GM10266 (cell line): ENCODE measurements at regions not wholly inside any gene's neighbourhood (a gene's known extent, or its start where the extent isn't known, plus 50 kb on each side); places are given as distances from the start of the nearest gene placed in this dataset.

Source experiments
- DNase-seq: peaks from one replicate; pipeline ENCODE4 v3.0.0; 2012; ENCODE audit errors: extremely low spot score
- TF ChIP-seq, protein P1 (sequence below): IDR thresholded peaks from 2 replicates; pipeline ENCODE4 v1.5.1; 2012; ENCODE audit warnings: mild to moderate bottlenecking, low read depth; ENCODE audit not compliant: control insufficient read depth, insufficient read depth; ENCODE audit errors: missing control alignments

DNA sequence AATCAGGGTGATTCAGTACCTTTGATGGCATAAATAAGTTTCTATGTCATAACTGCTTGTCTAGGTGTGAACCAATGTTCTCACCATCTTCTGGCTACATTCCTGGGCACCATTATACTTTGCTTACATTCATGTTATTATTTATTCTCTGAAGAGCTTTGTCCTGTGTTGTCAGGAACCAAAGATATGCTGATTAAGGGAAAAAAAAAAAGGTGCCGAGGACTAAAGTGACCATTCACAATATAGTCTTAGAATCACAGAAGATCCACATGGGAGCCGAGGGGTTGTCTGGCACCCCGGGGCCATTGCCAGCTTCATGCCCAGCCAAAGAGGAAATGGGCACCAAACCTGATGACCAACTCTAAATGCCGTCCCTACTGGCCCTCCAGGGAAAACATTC lies 329.2 kb upstream of the NFE2L3 start:
- TF ChIP-seq, protein P1, sequence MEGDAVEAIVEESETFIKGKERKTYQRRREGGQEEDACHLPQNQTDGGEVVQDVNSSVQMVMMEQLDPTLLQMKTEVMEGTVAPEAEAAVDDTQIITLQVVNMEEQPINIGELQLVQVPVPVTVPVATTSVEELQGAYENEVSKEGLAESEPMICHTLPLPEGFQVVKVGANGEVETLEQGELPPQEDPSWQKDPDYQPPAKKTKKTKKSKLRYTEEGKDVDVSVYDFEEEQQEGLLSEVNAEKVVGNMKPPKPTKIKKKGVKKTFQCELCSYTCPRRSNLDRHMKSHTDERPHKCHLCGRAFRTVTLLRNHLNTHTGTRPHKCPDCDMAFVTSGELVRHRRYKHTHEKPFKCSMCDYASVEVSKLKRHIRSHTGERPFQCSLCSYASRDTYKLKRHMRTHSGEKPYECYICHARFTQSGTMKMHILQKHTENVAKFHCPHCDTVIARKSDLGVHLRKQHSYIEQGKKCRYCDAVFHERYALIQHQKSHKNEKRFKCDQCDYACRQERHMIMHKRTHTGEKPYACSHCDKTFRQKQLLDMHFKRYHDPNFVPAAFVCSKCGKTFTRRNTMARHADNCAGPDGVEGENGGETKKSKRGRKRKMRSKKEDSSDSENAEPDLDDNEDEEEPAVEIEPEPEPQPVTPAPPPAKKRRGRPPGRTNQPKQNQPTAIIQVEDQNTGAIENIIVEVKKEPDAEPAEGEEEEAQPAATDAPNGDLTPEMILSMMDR = no peak

DNA sequence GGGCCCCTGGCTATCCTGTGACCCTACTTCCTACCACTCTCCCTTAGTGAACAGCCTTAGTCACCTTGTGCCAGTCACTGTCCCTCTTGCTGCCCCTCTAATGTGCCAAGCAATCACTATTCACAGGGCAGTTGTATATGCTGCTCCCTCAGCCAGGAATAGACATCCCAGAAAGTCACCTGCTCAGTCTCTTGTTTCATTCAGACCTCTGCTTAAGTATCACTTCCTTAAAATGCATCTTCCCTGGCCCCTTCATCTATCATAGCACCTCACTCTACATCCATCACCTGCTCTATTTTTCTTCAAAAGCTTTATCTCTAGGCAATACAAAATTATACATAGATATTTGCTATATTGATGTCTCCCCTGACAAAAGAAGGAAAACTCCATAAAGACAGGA lies 328.4 kb upstream of the NFE2L3 start:
- no peak for DNase-seq
- TF ChIP-seq, protein P1 = no peak

More for the DNA sequence above, 329.2 kb upstream of the NFE2L3 start:
- no peak for DNase-seq

DNA sequence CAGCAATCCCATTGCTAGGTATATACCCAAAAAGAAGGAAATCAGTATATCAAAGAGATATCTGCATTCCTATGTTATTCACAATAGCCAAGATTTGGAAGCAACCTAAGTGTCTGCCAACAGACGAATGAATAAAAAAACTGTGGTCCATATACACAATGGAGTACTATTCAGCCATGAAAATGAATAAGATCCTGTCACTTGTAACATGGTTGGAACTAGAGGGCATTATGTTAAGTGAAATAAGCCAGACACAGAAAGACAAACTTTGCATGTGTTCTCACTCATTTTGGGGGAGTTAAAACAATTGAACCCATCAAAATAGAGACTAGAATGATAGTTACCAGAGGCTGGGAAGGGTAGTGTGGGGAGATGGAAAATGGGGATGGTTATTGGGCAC lies 323.5 kb upstream of the NFE2L3 start:
- TF ChIP-seq, protein P1 = no peak
- DNase-seq = no peak

DNA sequence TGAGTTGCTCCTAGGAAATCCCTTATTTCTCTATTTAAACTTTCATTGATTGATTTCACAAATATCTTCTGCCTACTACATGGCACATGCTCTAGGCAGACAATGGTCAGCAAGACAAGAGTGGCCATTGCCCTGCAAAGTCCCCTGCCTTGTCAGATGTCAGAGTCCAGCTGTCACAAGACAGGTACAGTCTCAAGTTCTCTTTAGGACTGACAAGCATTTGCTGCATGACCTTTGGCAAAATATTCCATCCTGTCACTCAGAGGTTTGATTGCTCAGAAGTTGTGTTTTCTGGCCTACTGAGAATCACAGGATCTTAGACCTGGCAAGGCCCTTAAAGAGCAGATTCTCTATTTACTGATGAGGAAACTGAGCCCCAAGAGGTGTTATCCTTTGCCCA lies 322.3 kb upstream of the NFE2L3 start:
- DNase-seq = no peak
- TF ChIP-seq, protein P1 = no peak

DNA sequence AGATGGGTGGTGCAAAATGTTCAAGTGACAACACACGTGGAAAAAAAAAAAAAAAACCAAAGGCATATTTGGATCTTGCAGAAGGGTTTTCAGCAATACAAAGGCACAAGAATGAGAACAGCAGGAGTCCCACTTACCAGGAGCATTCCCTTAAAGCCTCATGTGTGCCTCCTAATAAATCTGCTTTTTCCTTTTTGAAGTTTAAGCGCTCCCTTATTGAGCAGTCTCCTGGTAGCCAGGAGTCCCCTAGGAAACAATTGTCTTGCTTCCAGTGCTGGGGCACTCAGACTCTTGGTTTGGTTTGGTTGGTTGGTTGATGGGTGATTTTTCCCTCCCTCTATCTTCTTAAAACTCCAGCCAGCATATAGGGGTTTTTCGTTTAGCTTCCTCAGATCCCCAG lies 321.8 kb upstream of the NFE2L3 start:
- no peak for DNase-seq
- TF ChIP-seq, protein P1 = no peak

DNA sequence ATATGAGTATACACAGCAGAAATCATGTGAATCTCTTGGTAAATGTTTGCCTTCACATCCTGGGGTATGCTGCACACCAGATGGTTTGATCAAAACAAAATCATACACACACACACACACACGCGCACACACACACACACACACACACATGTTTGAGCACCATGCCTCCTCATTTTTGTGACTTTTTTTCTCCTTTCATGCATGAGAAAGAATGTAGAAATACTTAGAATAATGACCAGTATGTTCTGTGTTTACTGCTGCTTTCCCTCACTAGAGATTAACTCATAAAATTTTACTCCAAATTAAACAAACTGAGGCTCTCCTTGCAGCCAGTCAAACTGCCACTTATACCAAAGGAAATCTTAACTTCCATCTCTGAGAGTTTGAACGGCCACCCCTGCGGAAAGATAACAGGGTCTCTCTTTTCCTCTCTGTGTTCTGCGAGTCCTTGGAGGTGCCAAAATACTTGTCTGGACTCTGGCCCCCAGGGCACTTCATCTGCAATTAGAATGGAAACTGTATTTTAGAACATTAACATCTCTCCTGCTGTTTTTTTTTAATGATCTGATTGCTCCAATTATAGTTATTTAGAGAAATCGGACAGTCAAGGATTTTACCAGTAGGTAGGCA lies 320.8 kb upstream of the NFE2L3 start:
- DNase-seq = no peak
- TF ChIP-seq, protein P1 = no peak

DNA sequence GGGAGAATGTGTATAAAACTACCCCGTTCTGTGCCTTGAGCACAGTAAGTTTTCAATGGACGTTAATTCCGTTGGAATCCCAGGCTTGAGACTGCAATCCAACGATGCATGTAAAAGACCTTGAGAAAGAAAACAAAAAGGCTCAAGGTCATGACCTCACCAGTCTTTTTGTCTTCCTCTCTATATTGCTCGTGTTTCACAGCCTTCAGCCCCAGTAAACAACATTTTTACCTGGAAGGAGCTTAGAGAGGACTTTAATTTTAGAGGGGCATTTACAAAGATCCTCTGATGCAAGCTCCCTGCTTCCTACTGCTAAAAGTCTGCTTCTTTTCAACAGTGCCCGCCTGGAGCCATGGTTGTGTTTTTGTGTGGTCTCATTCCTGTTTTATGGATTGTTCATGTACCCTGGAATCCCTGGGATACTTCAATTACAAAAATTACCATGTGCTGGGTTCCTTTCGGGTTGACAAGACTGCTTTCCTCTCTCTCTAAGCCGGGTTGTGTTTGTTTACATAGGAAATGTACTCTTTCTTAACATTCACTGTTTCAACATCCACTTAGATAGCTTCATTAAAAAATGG lies 320.1 kb upstream of the NFE2L3 start:
- no peak for DNase-seq
- TF ChIP-seq, protein P1 = no peak
